T-helper 1 cell (primary cell): ENCODE measurements at regions not wholly inside any gene's neighbourhood (a gene's known extent, or its start where the extent isn't known, plus 50 kb on each side); places are given as distances from the start of the nearest gene placed in this dataset.

Experiments
- DNase-seq, 5 donors: peaks; one replicate each; pipeline ENCODE4 v3.0.0-alpha.2; 2012 to 2020

DNA sequence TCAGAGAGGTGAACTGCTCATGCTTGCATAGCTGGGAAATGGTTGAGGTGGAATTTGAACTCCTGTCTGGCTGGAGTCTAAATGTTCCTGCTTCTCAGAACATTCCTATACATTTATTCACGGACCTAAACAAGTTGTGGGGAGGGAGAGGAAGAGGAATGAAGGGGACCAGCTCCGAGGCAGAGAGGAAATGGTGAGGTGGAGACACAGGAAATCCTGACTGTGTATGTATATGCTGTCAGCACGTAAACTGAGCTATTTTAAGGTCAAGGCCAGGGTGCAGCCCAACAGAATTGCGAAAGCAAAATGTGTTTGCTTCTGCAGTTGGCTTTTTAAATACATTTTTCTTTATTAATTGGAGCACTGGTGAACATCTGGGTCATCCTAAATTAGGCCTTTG lies 74.1 kb upstream of the POMGNT2 start:
- DNase-seq = peak in 2 of 5 donors; percentile 14 to 78

DNA sequence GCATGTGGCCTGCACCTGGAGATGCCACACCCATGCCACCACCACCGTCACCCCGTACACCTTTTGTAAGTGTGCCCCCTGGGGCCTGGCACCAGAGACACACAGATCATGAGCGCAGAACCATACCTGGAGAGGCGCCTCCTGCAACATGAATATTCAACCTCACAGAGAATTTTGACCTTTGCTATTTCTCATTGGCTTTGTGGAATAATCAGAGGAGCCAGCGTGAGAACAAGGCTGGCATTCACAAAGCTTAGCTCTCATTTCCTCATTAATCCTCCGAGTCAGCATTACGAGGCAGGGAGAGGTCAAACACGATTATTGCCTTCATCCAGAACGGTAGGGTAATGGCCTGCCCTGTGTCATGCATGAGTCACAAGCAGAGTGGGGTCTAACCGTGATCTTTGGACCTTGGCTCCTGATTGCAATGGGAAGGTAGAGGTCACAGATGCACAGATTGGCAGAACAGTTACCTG lies 73.0 kb upstream of the POMGNT2 start:
- no peak for DNase-seq

DNA sequence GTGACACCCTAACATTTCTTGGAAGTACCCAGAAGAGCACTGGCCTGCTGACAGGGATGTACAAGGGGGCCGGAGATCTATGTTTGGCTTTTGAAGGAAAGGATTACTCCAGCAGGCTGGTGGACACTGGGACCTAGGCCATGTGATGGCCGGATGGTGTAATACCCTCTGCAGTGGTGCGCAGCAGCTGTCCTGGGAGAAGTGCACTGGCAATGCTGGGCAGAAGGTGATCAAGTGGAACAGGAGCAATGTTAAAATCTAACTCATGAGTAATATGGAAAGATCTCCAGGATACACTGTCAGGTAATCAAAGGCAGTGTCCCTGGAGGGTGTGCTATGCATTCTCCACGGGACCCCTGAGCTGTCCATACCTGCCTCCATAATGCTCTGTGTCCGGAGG lies 71.2 kb upstream of the POMGNT2 start:
- no peak for DNase-seq

DNA sequence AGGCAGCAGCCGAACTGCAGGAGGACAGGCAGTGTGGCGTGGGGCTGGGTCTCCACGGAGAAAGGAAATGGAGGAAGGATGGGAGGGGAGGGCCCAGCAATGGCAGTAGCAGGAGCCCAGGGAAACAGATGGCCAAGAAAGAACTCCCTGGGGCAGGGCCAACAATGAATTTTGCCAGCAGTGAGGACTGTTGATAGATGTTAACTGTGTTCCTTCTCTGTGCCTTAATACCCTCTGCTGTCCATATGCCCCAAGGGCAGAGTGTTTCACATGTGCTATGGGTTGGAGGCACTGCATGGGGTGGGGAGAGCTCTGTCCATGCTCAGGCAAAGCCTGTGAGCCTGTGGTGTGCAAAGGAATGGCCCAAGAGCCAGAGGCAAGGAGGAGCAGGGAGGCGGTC lies 70.8 kb upstream of the POMGNT2 start:
- DNase-seq = no peak

DNA sequence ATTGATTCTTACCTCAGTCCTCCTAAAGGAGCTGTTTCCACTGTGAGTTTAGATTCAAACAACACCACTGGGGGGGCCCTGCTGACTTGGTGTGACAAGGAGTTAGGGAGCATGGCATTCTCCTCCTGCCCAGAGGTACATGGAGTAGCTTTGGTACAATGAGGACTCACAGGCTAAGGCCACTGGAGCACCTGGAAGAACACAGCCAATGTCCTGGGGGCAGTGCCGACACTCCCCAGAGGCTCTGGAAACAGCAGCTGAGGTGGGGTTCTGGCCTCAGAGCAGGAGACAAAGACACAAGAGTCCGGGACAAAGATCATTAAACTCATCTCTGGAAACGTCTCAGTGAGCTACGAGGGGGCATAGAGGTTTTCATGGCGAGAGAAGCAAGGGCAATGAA lies 69.7 kb upstream of the POMGNT2 start:
- DNase-seq = no peak

DNA sequence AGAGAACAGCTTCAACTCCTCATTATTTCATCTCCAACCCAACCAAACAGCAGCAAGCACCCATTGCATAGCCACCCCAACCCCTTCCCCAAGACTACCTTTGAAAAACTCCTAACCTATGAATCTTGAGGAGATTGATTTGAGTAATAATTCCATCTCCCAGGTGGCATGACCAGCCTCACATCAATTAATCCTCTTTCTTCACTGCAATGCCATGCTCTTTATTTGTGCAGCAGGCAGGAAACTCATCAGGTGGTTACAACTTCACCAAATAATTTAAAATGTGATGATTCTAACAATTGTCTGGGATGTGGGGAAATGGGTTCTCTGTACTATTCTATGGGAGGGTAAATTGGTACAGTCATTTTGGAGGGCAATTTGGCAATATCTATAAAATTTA lies 68.1 kb upstream of the POMGNT2 start:
- no peak for DNase-seq

DNA sequence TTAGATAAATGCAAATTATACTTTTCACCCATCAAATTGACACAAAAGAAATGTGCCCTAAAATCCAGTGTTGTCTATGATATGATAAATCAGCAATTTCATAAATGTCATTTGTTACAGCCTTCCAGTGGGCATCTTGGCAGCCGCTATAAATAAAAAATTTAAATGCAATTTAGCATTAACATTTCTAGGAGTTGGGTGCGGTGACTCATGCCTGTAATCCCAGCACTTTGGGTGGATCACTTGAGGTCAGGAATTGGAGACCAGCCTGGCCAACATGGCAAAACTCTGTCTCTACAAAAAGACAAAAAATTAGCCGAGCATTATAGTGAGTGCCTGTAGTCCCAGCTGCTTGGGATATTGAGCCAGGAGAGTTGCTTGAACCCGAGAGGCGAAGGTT lies 65.9 kb upstream of the POMGNT2 start:
- DNase-seq = no peak

DNA sequence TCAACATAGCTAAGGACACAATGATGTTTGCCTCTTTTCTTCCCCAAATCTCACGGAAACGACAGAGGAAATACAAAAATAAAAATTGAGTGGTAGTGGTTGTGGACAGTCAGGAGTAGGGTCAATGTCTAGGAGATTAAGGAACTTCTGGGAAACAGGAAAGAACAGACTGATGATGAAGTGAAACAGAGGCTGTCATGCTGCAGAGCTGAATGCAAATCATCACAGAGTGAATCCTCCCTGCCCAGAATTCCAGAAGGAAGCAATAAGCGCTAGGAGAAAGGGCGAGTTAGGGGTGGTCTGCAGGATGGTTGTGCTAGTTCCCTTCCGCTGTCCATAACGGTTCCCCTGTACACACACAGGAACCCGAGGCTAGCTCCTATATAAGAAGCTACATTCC lies 64.7 kb upstream of the POMGNT2 start:
- DNase-seq = no peak

DNA sequence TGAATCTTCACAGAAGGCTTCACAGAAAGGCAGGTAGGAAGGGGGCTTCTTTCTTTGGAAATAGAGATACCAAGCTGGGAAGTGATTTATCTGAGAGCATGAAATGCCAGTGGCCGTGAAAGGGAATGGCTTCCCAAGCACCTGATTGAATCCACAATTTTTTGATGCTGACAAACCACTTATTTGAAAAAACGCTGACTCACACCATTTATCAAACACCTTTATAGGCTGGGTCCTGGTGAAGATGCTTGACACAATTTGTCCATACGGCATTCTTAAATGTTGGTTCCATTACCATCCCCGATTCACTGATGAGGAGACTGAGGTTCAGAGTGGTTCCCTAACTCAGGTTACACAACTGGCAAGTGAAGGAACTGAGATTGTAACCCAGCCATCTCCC lies 64.1 kb upstream of the POMGNT2 start:
- DNase-seq = no peak

DNA sequence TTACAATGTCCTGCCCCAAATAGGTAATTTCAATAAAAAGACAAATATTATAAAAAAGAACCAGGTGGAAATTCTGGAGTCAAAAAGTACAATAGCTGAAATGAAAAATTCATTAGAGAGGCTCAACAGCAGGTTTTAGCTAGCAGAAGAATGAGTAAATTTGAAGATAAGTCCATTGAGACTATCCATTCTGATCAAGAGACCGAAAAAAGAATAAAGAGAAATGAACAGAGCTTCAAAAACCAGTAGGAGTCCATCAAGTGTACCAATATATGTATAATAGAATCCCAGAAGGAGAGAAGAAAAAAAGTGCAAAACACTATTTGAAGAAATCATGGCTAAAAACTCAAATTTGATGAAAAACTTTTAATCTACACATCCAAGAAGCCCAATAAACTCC lies 60.5 kb upstream of the POMGNT2 start:
- no peak for DNase-seq

DNA sequence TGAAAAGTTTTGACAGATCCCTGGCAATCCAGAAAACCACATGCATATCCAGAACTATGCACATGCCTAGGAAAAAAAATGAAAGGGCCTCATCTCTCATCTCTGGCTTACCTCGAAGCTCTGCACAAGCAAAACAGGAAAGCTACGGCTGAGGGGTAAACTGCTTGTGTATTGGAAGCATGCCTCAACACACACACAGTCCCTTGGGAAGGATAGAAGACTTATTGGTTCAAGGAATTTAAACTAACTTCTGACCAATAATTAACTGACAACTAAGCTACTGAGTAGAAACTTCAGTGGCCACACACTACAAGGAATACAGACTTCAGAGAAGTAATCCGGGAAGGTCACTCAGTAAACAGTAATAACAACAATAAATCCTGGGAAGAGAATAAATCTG lies 59.9 kb upstream of the POMGNT2 start:
- no peak for DNase-seq

DNA sequence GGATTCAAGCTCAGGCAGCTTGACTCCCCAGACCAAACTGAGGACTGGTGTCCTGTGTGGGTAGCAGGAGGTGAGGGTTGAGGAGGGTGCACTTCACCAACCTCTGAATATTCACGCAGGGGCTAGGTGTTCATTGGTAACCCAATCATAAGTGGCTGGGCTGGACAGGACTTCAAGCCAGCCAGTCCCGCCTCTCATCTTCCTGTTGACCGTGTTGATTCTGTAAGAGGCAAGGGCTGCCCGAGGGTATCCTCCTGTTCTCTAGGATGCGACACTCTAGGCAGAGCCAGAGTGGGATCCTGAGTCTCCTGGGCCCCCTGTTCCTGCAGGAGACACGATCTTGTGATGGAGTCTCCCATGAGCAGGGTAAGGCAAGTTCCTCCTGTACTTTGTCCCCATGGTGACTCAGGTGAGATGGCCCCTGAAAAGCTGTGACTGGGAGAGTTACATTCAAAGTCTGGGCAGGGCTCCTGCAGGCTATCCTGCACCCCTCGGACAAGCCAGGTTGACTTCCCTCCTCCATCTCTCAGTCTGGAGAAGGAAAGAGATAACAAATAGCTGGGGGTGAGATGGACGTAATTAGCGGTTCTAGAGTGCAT lies 58.1 kb upstream of the POMGNT2 start:
- DNase-seq = no peak

DNA sequence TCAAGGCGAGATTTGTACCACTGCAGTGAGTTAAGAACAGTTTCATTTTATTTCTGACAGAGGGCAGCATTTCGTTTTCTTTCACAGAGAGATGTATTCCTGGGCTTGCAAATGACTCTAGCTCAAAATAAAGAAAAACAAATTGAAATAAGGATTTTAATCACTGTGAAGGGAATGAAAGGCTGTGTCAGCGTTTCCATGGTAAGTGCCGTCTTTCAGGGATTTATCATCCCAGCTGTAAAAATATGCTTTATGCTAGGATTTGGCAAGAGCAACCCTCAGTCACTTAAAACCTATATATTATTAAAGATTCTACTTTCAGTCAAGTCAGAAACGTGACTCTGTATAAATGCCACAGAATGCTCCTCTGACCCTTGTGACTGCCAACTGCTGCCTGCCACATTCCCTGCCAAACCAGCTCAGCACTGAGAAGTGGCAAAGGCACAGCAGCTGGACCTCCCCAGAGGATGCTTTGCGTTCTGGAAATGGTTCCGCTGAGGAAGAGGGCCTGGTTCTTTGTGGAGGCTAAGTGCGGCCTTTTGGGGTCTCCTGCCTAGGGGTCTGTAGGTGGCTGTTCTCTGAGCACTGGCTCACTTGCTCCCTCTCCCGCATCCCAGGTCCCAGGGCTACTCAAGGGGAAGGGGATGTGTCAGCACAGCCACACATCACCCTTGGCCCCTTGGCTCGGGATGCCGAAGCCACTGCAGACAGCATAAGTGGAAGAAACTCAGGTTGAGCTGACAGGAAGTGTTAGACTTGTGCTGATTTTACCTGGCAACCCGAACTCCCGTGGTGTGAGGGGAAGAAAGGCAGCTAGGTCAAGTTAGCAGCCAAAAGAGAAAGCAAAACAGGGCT lies 56.6 kb upstream of the POMGNT2 start:
- peak in 3 of 5 donors; percentile 31 to 79 (median 35) for DNase-seq

DNA sequence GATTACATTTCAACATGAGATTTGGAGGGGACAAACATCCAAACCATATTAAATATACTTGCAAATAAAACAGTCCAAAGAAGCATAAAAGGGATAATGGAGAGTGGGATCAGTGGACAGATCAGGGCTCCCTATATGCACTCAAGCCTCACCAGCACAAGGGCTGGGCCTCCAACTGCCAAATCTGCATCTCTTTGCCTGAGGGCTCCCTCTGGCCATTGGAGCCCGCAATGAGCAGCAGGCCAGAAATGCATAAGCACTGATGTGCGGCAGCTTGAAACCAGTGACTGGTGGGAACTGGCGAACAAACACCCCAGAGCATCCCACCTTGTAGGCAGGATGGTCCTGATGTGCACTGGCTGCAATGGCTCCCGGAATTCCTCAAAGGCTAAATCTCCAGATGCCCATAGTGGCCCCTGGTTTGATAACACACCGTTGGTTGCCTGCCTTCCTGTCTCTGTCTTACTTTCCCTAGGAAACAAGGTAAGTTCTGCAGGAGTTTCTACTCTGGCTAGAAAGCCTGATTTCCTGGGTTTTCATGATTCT lies 55.9 kb upstream of the POMGNT2 start:
- no peak for DNase-seq

DNA sequence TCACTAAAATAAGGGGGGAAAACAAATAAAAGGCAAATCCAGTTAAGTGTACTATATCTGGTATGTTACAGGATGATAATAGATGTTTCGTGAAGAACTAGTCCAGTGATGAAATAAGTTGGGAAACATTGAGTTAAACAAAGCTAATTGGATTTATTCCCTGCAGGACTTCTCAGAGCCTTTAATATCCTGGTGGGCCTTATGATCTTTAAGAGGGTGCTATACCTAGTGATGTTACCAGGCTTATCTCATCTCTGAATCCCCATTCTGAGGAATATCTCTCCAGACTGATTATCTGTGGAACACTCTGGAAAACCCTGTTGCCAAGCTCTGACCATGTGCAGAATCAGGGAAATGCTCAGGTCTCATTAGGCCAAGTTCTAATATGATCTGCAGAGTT lies 54.8 kb upstream of the POMGNT2 start:
- no peak for DNase-seq

DNA sequence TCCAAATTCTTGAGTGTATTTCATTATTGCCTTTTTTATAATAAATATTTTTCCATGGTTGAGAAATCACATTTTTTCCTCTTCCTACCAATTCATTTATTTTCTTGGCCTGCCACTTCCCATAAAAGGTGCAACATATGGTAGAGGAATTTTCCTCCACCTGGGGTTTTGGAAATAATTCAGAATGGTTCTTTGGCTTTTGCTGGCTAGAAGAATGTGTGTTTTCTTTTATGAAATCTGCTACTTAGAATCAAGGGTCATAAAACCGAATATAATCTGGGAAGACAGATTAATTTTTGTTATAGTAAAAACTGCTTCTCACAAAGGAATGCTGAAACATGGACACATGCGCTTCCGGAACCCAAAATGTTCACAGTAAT lies 54.0 kb upstream of the POMGNT2 start:
- no peak for DNase-seq

DNA sequence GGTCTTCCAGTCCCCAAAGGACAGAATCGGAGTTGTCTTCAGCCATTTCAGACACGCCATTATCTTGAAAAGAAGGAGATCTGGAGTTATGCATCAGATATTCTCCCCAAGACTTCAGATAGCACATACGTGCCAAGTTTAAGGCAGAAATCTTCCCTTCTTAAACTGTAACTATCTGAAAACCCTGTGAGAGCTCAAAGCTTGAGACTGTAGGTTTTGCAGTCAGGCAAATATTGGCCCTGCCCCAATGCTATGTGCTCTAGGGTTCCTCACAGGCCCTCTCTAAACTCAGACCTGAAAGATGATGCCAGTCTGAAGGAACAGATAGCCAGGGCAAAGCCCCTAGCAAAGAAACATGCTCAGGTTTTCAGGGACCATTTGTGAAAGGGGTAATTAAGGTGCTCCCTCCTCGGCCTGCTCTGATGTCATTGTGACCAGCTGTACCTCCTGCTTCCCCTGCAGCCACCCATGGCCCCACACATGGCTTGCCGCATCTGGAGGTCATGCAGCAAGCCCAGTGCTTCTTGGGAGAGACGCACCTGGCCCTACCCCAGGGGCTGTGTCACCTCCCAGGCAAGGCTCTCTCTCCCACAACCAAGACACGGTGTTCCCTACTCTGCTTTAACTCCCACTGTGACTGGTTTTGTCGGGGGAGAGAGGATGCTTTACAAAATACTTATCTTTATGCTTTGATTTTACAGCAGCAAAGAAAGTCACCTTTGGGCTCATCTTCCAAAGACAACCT lies 53.4 kb upstream of the POMGNT2 start:
- no peak for DNase-seq

DNA sequence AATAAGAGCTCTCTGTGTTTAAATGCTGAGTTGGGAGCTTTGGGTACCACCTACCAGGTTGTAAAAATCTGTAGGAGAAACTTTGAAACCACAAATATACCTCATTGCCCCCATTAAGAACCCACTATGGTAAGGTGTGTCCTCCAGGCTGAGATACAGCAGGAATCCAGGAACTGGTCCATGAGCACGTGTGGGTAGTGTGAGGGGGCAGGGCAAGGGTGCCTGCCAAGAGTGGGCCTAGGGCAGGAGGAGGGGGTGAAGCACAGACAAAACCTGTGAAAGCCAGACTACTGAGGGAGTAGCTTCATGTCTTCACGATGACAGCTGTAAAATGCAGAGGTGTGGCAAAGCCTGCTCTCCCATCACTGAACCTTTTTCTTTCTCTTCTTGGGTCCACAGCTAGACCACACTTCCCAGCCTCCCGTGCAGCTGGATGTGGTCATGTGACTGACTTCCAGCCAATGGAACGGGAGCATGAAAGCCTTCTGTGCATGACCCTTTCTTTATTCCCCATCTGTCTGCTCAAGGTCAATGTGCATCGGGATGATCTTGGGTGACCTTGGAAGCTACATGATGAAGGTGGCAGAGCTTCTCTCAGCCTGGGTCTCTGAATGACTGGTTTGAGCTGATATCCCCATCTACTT lies 51.1 kb upstream of the POMGNT2 start:
- DNase-seq = no peak

DNA sequence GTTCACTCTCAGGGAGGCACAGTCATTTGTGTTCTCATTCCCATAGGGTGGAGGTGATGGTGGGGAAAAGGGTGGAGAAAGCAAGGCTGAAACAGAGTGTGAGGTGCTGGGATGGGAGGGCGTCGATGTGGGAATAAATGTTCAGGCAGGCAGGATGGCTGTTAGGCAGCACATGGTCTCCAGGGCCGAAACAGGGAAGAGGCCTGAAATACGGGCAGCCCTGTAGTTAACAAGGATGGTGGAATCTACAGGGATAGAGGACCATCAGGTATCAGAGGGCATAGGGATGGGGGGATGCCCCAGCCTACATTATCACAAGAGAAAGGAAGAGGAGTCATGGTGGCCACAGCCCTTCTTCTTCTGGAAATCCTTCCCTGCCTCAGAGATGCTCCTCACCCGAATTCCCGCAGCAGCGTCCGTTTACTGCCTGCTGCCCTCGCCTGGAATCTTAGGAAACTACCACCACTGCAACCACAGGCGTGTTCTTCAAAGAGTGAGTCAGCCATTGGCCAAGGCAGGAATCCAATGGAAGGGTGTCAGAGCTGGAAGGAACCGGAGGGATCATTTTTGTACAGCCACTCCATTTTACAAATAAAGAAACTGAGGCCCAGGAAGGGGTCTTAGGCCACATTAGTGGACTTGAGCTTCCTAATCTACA lies 49.7 kb upstream of the POMGNT2 start:
- DNase-seq = no peak
